ENCODE measurements at regions not wholly inside any gene's neighbourhood (a gene's known extent, or its start where the extent isn't known, plus 50 kb on each side); places are given as distances from the start of the nearest gene placed in this dataset.

DNA sequence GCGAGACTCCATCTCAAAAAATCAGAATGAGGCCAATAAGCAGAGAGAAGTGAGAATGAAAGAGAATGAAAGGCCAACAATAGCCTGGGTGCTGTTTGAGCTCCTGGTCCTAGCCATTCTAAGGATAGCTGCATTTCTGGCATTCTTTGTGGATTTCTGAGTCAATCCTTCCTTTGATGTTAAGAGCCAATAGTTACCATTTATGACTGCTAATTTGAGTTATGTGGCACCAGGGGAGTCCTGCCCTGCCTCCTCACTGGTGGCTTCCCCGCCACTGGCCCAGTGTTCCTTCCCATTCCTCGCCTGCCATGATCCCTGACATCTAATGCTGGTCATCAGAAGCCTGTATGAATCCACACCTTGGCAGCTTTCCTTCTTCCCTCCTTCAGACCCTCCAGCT is 991.2 kb downstream of the UQCRFS1 start:
- TF ChIP-seq RFX5 (IDR thresholded peaks at IDR 0.05) (no peak), POLR2A (IDR thresholded peaks at IDR 0.05; ENCODE audit: low read length) (no peak), RCOR1 (IDR thresholded peaks at IDR 0.05; ENCODE audit: low read depth, low read length) (no peak), JUNB (IDR thresholded peaks at IDR 0.05) (no peak)

Data from A549 (cell line).